GM23338 (cell line): ENCODE measurements at regions not wholly inside any gene's neighbourhood (a gene's known extent, or its start where the extent isn't known, plus 50 kb on each side); places are given as distances from the start of the nearest gene placed in this dataset.
"Not testable (repeated sequence)": the region's sequence is repeated elsewhere in the genome, so short reads cannot be mapped to it uniquely, and the experiment has no call there.

ENCODE experiments used
- ATAC-seq: fragments of 200-7000 bp; cut with Tn5 transposase; 3 replicates; pipeline ENCODE4 v1.9.1; 2020
- DNase-seq: peaks from one replicate; pipeline ENCODE4 v3.0.0-alpha.2; 2015; ENCODE audit warnings: low spot score
- H2AFZ ChIP-seq: fragments of 200-600 bp; sonication (generic); 2 replicates; pipeline ENCODE4 v1.8.0; 2016; ENCODE audit warnings: antibody characterized with exemption, mild to moderate bottlenecking, moderate library complexity
- H3F3A ChIP-seq: fragments of 200-600 bp; sonication (generic); replicated peaks from 2 replicates; pipeline ENCODE4 v1.8.0; 2017; ENCODE audit warnings: antibody characterized with exemption, mixed run types, low read depth
- H3K27ac ChIP-seq: fragments of 200-600 bp; sonication (generic); 2 replicates; pipeline ENCODE4 v1.6.1; 2016; ENCODE audit warnings: low read depth
- H3K27me3 ChIP-seq: fragments of 200-600 bp; sonication (generic); 2 replicates; pipeline ENCODE4 v1.8.0; 2016; ENCODE audit warnings: mild to moderate bottlenecking, mixed run types, moderate library complexity; ENCODE audit not compliant: insufficient read depth
- H3K36me3 ChIP-seq: fragments of 200-600 bp; sonication (generic); 2 replicates; pipeline ENCODE4 v1.8.0; 2016; ENCODE audit warnings: mild to moderate bottlenecking; ENCODE audit not compliant: insufficient read depth
- H3K4me1 ChIP-seq: fragments of 200-600 bp; sonication (generic); 2 replicates; pipeline ENCODE4 v1.8.0; 2016; ENCODE audit warnings: mild to moderate bottlenecking, moderate library complexity; ENCODE audit not compliant: insufficient read depth
- H3K4me2 ChIP-seq: fragments of 200-600 bp; sonication (generic); 2 replicates; pipeline ENCODE4 v1.7.1; 2017; ENCODE audit warnings: mixed run types
- H3K4me3 ChIP-seq: fragments of 200-600 bp; sonication (generic); 2 replicates; pipeline ENCODE4 v1.6.1; 2016; ENCODE audit warnings: mixed run types
- H3K79me2 ChIP-seq: fragments of 200-600 bp; sonication (generic); replicated peaks from 2 replicates; pipeline ENCODE4 v1.8.0; 2017; ENCODE audit warnings: mild to moderate bottlenecking; ENCODE audit not compliant: insufficient read depth
- H3K9me2 ChIP-seq: fragments of 200-600 bp; sonication (generic); 2 replicates; pipeline ENCODE4 v1.8.0; 2017; ENCODE audit not compliant: insufficient read depth
- H4K20me1 ChIP-seq: fragments of 200-600 bp; sonication (generic); replicated peaks from 2 replicates; pipeline ENCODE4 v1.8.0; 2017; ENCODE audit warnings: mild to moderate bottlenecking; ENCODE audit not compliant: insufficient read depth
- H3K27ac Mint-ChIP-seq: 2 replicates; pipeline ENCODE4 v1.8.0; 2020; ENCODE audit warnings: inconsistent platforms, mild to moderate bottlenecking, moderate library complexity, mixed read lengths
- H3K27me3 Mint-ChIP-seq: 3 replicates; pipeline ENCODE4 v1.8.0; 2022; ENCODE audit warnings: low read depth, mild to moderate bottlenecking, moderate library complexity, mixed read lengths, inconsistent platforms; ENCODE audit not compliant: insufficient read depth, poor library complexity
- H3K36me3 Mint-ChIP-seq: 3 replicates; pipeline ENCODE4 v1.8.0; 2021; ENCODE audit warnings: low read depth, mild to moderate bottlenecking, inconsistent platforms, moderate library complexity, mixed read lengths
- H3K4me1 Mint-ChIP-seq: 3 replicates; pipeline ENCODE4 v1.8.0; 2020; ENCODE audit warnings: mild to moderate bottlenecking, inconsistent platforms, mixed read lengths
- H3K4me3 Mint-ChIP-seq: 3 replicates; pipeline ENCODE4 v1.8.0; 2021; ENCODE audit warnings: moderate library complexity, mild to moderate bottlenecking, inconsistent platforms, mixed read lengths
- H3K9me3 Mint-ChIP-seq: 3 replicates; pipeline ENCODE4 v1.8.0; 2020; ENCODE audit warnings: moderate library complexity, mild to moderate bottlenecking, inconsistent platforms, mixed read lengths
- CREB1 ChIP-seq: fragments of 250-450 bp; sonication (Bioruptor Pico); IDR thresholded peaks from 2 replicates; pipeline ENCODE4 v1.5.0; 2020; ENCODE audit warnings: low read depth, mild to moderate bottlenecking, moderate library complexity
- CTCF ChIP-seq, 2 experiments: fragments of 200-600 bp in 1 of 2; sonication (generic) in 1 of 2; conservative IDR thresholded peaks; 2 replicates each; pipeline versions ENCODE4 v1.5.1 to v1.6.1; 2016 to 2017; ENCODE audit warnings: antibody characterized with exemption in 2 of 2, low read depth in 2 of 2, mild to moderate bottlenecking in 2 of 2, moderate library complexity in 1 of 2
- ETS1 ChIP-seq: IDR thresholded peaks from 2 replicates; pipeline ENCODE4 v1.6.1; 2016; ENCODE audit warnings: antibody characterized with exemption
- JUNB ChIP-seq: IDR thresholded peaks from one replicate; pipeline ENCODE4 v1.6.1; 2016; ENCODE audit warnings: antibody characterized with exemption; ENCODE audit not compliant: unreplicated experiment
- REST ChIP-seq: IDR thresholded peaks from one replicate; pipeline ENCODE4 v1.6.1; 2018; ENCODE audit warnings: antibody characterized with exemption; ENCODE audit not compliant: unreplicated experiment
- ZNF114 ChIP-seq: fragments of 250-450 bp; sonication (Bioruptor Pico); IDR thresholded peaks from 2 replicates; pipeline ENCODE4 v1.5.0; 2020; ENCODE audit warnings: mild to moderate bottlenecking, moderate library complexity

- no peak for TF ChIP-seq REST
- TF ChIP-seq ETS1 = no peak
- no peak for TF ChIP-seq ZNF114 (CRISPR knock-in tag)
Measured at GRCh38 chr1:30132602-30133286, 590.6 kb downstream of the MATN1 start (continued).

- H3K36me3 Mint-ChIP-seq, H3K27me3 Mint-ChIP-seq, H3K79me2 ChIP-seq, H3K4me2 ChIP-seq, ATAC-seq, H3K4me1 Mint-ChIP-seq, H3K9me3 Mint-ChIP-seq, H3K4me1 ChIP-seq, H3K27ac ChIP-seq, DNase-seq, H3K36me3 ChIP-seq, H3K27ac Mint-ChIP-seq, H3K9me2 ChIP-seq, H2AFZ ChIP-seq, H3K4me3 ChIP-seq, H3K27me3 ChIP-seq, H3K4me3 Mint-ChIP-seq, H4K20me1 ChIP-seq, H3F3A ChIP-seq: not testable (repeated sequence)
Measured at GRCh38 chr1:30130566-30130965, 592.8 kb downstream of the MATN1 start.

GRCh38 chr1:30130099-30130498, 593.3 kb downstream of the MATN1 start:
- DNase-seq = no peak
- no peak overlapping the region for H3K4me2 ChIP-seq
- no peak overlapping the region for H2AFZ ChIP-seq
- H3K4me1 ChIP-seq = no peaks in the 10 kb centered on the region
- Mint-ChIP-seq H3K27ac (no peak overlapping the region), H3K4me1 (no peaks in the 10 kb centered on the region; the same call in 2 of the 3 replicates), H3K27me3 (peaks cover 1% of the 10 kb centered on the region), H3K9me3 (no peaks in the 10 kb centered on the region; the same call in 1 of the 3 replicates), H3K4me3 (no peak overlapping the region), H3K36me3 (no peaks in the 10 kb centered on the region)
- no peak for ATAC-seq
- no peaks in the 10 kb centered on the region for H3K27me3 ChIP-seq
- no peak overlapping the region for H3K4me3 ChIP-seq
- H4K20me1 ChIP-seq = no peaks in the 10 kb centered on the region
- no peaks in the 10 kb centered on the region for H3K36me3 ChIP-seq
- no peaks in the 10 kb centered on the region for H3F3A ChIP-seq
- H3K27ac ChIP-seq = no peak overlapping the region
- H3K79me2 ChIP-seq = no peaks in the 10 kb centered on the region
- H3K9me2 ChIP-seq = peaks cover 2% of the 10 kb centered on the region; the same call in 1 of the 2 replicates
- TF ChIP-seq JUNB (no peak), CTCF (conservative IDR thresholded peaks at IDR 0.05; ENCODE audit: low read depth in 2 of 2) (no peak), ETS1 (no peak), CREB1 (no peak)
